GM10248 (cell line): ENCODE measurements at regions not wholly inside any gene's neighbourhood (a gene's known extent, or its start where the extent isn't known, plus 50 kb on each side); places are given as distances from the start of the nearest gene placed in this dataset.

ENCODE experiments used
- CTCF ChIA-PET: fragments of 300-600 bp; sonication (Branson Sonifier 250); formaldehyde crosslinking; extraction: SDS; loops from one replicate; lab custom pipeline; 2021; ENCODE audit warnings: antibody characterized with exemption; lab: Yijun Ruan, JAX
- POLR2A ChIA-PET: fragments of 350-650 bp; sonication (Branson Sonifier 250); formaldehyde crosslinking; extraction: SDS; loops from one replicate; lab custom pipeline; 2020; ENCODE audit warnings: antibody characterized with exemption; lab: Yijun Ruan, JAX
- DNase-seq: peaks from one replicate; pipeline ENCODE4 v3.0.0; 2012; ENCODE audit errors: extremely low spot score
- CTCF ChIP-seq: IDR thresholded peaks from 2 replicates; pipeline ENCODE4 v1.5.1; 2012; ENCODE audit warnings: mild to moderate bottlenecking, low read depth; ENCODE audit errors: extremely low read depth, missing control alignments, control extremely low read depth

GRCh38 chr6:25014791-25015560 lies 79.2 kb upstream of the RIPOR2 start:
- DNase-seq: no peak
- no peak for TF ChIP-seq CTCF
- CTCF ChIA-PET: interaction anchor here (1.1 to 8.1 kb wide), 10 partner anchors 11 to 158 kb away, joined by 3 to 87 read pairs (median 6); no protein-coding TSS in a partner anchor
- POLR2A ChIA-PET: no interaction called here

GRCh38 chr6:25016014-25016720 lies 80.4 kb upstream of the RIPOR2 start:
- no peak for TF ChIP-seq CTCF
- POLR2A ChIA-PET: no interaction called here
- no peak for DNase-seq
- CTCF ChIA-PET: interaction anchor here (1.0 to 8.1 kb wide), 8 partner anchors 9 to 435 kb away, joined by 3 to 122 read pairs (median 24); no protein-coding TSS in a partner anchor

GRCh38 chr6:25017486-25017885 lies 81.7 kb upstream of the RIPOR2 start:
- no peak for TF ChIP-seq CTCF
- ChIA-PET POLR2A (no interaction called here), CTCF (interaction anchor here (0.7 to 8.1 kb wide), 53 partner anchors 9 to 492 kb away, joined by 3 to 122 read pairs (median 5); no protein-coding TSS in a partner anchor)
- no peak for DNase-seq

GRCh38 chr6:25017932-25018567 lies 82.3 kb upstream of the RIPOR2 start:
- TF ChIP-seq CTCF: peak; percentile 82
- CTCF ChIA-PET: interaction anchor here (0.7 to 8.1 kb wide), 56 partner anchors 9 to 492 kb away, joined by 3 to 122 read pairs (median 5); no protein-coding TSS in a partner anchor
- peak; percentile 70 for DNase-seq
- POLR2A ChIA-PET: no interaction called here

DNA sequence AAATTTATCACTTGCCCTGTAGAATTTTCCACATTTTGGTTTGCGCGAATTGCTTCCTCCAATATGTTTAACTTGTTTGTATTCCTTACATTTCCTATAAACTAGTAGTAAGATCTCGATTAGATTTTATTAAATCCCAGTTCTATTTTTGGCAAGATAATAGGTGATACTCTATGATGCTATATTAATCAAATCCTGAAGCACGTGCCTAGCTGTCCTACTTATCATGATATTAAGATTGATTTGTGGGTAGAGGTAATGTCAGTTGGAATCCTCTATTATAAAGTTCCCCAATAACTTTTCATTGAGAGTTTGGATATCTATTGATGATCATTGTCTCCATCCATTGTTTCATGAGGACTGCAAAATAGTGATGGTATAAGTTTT lies 82.8 kb upstream of the RIPOR2 start:
- TF ChIP-seq CTCF: no peak
- ChIA-PET CTCF (interaction anchor here (0.7 to 8.1 kb wide), 44 partner anchors 8 to 432 kb away, joined by 3 to 122 read pairs (median 6); no protein-coding TSS in a partner anchor), POLR2A (no interaction called here)
- no peak for DNase-seq

DNA sequence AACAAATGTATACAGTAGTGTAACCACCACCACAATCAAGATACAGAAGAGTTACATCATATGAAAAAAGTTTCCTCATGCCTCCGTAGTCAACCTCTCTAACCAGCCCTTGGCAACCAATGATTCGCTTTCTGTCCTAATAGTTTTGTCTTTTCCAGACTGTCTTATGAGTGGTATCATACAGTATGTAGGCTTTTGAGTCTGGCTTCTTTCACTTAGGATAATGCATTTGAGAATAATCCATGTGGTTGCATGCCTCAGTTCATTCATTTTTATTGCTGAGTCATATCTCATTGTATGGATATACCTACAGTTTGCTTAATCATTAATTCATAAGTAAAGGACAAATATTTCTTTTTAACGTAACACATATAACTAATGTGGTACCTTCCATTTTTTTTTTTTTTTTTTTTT lies 86.4 kb upstream of the RIPOR2 start:
- no peak for TF ChIP-seq CTCF
- DNase-seq: no peak
- POLR2A ChIA-PET: no interaction called here
- CTCF ChIA-PET: interaction anchor here (1.0 to 7.3 kb wide), 6 partner anchors 9 to 164 kb away, joined by 3 to 49 read pairs (median 6); no protein-coding TSS in a partner anchor
